Tibial nerve (tissue), 4 donors: ENCODE measurements at regions not wholly inside any gene's neighbourhood (a gene's known extent, or its start where the extent isn't known, plus 50 kb on each side); places are given as distances from the start of the nearest gene placed in this dataset.

ENCODE experiments used
- DNase-seq, 2 donors: peaks; one replicate each; pipeline ENCODE4 v3.0.0-alpha.2; 2019; ENCODE audit warnings: low spot score in 2 of 2
- H3K27ac ChIP-seq, 4 donors: fragments of 200-600 bp; sonication (generic) in 3 of 4; one replicate each; pipeline ENCODE4 v1.5.1; 2017 to 2019; ENCODE audit warnings: mild to moderate bottlenecking in 1 of 4
- H3K27me3 ChIP-seq, 2 donors: fragments of 200-600 bp; sonication (generic) in 1 of 2; one replicate each; pipeline versions ENCODE4 v1.5.1 to v1.6.0; 2017 to 2019
- H3K36me3 ChIP-seq, 3 donors: fragments of 200-600 bp; sonication (generic); one replicate each; pipeline ENCODE4 v1.5.1; 2018 to 2019
- H3K4me1 ChIP-seq, 4 donors: fragments of 200-600 bp; sonication (generic) in 3 of 4; one replicate each; pipeline ENCODE4 v1.5.1; 2017 to 2019
- H3K4me3 ChIP-seq, 4 donors: fragments of 200-600 bp; sonication (generic) in 3 of 4; one replicate each; pipeline ENCODE4 v1.5.1; 2017 to 2019; ENCODE audit warnings: mild to moderate bottlenecking in 1 of 4, moderate library complexity in 1 of 4
- H3K9me3 ChIP-seq, 4 donors: fragments of 200-600 bp; sonication (generic) in 3 of 4; one replicate each; pipeline ENCODE4 v1.5.1; 2017 to 2019
- EP300 ChIP-seq, 2 donors: sonication (generic); formaldehyde crosslinking; IDR thresholded peaks; one replicate each; pipeline ENCODE4 v1.6.1; 2017; ENCODE audit warnings: antibody characterized with exemption in 2 of 2, mild to moderate bottlenecking in 1 of 2
- POLR2A ChIP-seq, 2 donors: fragments of 450-650 bp; IDR thresholded peaks; one replicate each; pipeline ENCODE4 v1.6.1; 2017; ENCODE audit warnings: antibody characterized with exemption in 2 of 2, mild to moderate bottlenecking in 2 of 2, moderate library complexity in 2 of 2
- WGBS, 2 donors: methylation state at CpG; one replicate each; pipeline ENCODE4 v1.1.5; 2018; 5-methylcytosine and 5-hydroxymethylcytosine counted together
- TF ChIP-seq, protein P1 (sequence below), 5 experiments: fragments of 200-600 bp in 3 of 5; fragments of 450-650 bp in 2 of 5; sonication (generic) in 3 of 5; IDR thresholded peaks; one replicate each; pipeline ENCODE4 v1.5.1; 2016 to 2019; ENCODE audit warnings: antibody characterized with exemption in 5 of 5, mild to moderate bottlenecking in 3 of 5, moderate library complexity in 2 of 5

DNA sequence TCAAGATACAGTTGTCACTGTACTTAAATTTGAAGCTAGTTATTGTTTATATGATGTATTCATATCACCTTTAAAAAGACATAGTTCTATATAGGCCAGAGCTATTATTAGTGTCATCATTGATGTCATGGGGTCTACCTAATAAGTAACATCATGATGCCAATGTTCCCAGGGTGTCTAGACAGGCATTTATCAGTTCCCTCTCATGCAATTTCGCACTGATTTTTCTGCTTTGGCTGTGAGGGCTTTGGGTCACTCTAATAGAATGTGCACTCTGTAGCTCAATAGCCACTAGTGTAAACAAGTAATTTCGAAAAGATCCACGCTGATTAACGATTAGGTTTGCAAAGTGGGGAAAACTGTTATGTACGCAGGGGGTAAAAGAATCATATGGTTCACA lies 1651.3 kb downstream of the SLITRK5 start:
- TF ChIP-seq POLR2A (IDR thresholded peaks at IDR 0.05) = no peak
- TF ChIP-seq, protein P1, sequence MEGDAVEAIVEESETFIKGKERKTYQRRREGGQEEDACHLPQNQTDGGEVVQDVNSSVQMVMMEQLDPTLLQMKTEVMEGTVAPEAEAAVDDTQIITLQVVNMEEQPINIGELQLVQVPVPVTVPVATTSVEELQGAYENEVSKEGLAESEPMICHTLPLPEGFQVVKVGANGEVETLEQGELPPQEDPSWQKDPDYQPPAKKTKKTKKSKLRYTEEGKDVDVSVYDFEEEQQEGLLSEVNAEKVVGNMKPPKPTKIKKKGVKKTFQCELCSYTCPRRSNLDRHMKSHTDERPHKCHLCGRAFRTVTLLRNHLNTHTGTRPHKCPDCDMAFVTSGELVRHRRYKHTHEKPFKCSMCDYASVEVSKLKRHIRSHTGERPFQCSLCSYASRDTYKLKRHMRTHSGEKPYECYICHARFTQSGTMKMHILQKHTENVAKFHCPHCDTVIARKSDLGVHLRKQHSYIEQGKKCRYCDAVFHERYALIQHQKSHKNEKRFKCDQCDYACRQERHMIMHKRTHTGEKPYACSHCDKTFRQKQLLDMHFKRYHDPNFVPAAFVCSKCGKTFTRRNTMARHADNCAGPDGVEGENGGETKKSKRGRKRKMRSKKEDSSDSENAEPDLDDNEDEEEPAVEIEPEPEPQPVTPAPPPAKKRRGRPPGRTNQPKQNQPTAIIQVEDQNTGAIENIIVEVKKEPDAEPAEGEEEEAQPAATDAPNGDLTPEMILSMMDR (IDR thresholded peaks at IDR 0.05) = no peak
- TF ChIP-seq EP300 (IDR thresholded peaks at IDR 0.05) = no peak
- 65 to 67% methylated on average over 5 of the region's 5 CpGs for WGBS, 2 donors
- Histone ChIP-seq H3K4me1 (no peaks in the 10 kb centered on the region), H3K4me3 (no peak overlapping the region), H3K36me3 (no peaks in the 10 kb centered on the region), H3K9me3 (no peaks in the 10 kb centered on the region), H3K27ac (no peak overlapping the region), H3K27me3 (no peaks in the 10 kb centered on the region)
- DNase-seq = no peak

DNA sequence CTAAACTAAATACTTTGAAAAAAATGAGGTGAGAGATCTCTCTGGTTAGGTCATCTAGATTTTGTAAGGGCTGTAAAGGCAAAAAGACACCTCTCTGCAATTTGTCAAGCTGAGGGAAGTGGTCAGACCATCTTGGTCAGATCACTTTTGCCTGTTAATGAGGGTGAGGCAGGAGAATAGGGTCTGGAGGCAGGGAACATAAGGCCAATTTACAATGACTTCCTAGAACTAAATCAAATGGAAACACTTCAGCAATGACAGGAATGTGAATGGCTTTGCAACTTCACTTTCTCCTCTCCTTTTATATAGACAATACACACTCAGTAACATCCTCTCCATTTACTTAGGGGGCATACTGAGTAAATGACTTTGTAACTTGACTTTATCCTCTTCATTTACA lies 1653.4 kb downstream of the SLITRK5 start:
- Histone ChIP-seq H3K9me3 (no peaks in the 10 kb centered on the region), H3K27me3 (no peaks in the 10 kb centered on the region), H3K27ac (no peak overlapping the region), H3K4me1 (no peaks in the 10 kb centered on the region), H3K4me3 (no peak overlapping the region), H3K36me3 (no peaks in the 10 kb centered on the region)
- DNase-seq = no peak
- TF ChIP-seq EP300 (IDR thresholded peaks at IDR 0.05) (no peak), POLR2A (IDR thresholded peaks at IDR 0.05) (no peak)
- TF ChIP-seq, protein P1 (IDR thresholded peaks at IDR 0.05) = no peak

DNA sequence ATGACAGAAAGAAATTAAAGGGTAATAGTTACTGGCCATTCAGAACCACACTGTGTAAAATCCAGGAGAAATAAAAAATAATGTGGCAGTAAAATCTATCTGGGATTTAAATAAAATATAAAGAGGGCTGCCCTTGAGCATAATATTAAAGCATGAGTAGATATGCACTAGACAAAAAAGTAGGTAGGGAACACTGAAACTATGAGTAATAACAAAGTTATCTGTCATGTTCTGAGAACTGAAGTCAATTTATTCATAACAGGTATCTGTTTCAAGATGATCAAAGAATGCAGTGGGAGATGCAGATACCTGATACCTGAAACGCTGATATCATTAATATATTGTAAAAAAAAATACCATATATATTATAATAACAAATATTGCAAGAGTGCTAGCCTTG lies 1672.0 kb downstream of the SLITRK5 start:
- H3K27ac ChIP-seq = no peak overlapping the region
- WGBS, 2 donors = 89 to 91% methylated on average over 1 of the region's 1 CpG
- no peak for DNase-seq
- H3K4me1 ChIP-seq = no peaks in the 10 kb centered on the region
- H3K9me3 ChIP-seq = no peaks in the 10 kb centered on the region
- H3K27me3 ChIP-seq = no peaks in the 10 kb centered on the region
- H3K4me3 ChIP-seq = no peak overlapping the region
- no peaks in the 10 kb centered on the region for H3K36me3 ChIP-seq
- TF ChIP-seq POLR2A (IDR thresholded peaks at IDR 0.05) (no peak), EP300 (IDR thresholded peaks at IDR 0.05) (no peak)
- TF ChIP-seq, protein P1 (IDR thresholded peaks at IDR 0.05) = no peak

DNA sequence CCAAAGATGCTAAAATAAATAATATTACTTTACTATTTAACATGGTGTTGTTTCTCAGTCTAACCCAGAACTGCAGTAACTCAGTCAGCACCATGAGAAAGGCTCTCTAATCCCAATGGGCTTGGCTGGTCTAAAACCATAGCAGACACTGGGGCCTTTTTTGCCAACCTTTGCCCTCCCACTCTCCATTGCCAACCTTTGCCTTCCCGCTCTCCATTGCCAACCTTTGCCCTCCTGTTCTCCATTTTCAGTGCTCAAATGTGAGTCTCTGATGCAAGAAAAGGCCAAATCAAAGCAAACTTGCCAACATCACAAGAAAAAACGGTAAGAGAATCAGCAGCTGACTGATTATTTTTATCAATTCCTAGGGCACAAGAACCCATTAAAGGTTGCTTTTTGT lies 1681.2 kb downstream of the SLITRK5 start:
- Histone ChIP-seq H3K36me3 (no peaks in the 10 kb centered on the region), H3K27me3 (no peaks in the 10 kb centered on the region), H3K27ac (no peak overlapping the region), H3K9me3 (no peaks in the 10 kb centered on the region), H3K4me3 (no peak overlapping the region), H3K4me1 (no peaks in the 10 kb centered on the region)
- 85 to 90% methylated on average over 2 of the region's 2 CpGs for WGBS, 2 donors
- no peak for TF ChIP-seq EP300 (IDR thresholded peaks at IDR 0.05)
- TF ChIP-seq, protein P1 (IDR thresholded peaks at IDR 0.05) = no peak
- no peak for TF ChIP-seq POLR2A (IDR thresholded peaks at IDR 0.05)
- DNase-seq = no peak

DNA sequence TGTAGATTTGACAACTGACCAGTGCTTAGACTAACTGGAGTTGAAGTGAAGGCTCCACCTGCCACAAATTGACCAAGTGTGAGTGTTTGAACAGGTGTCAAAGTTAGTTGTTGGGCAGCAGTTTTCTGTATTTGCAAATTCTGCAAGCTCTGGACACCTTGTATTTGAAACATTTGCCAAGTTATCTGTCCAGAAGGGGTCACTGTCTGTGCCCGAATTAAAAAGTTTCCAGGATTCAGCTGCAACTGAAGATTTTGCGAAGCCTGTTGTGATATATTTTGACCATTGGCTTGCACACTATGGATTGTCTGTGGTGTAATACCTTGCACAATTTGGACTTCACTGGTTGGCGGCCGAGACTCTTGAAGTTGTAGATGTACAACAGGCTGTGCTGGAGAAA lies 1690.7 kb downstream of the SLITRK5 start:
- Histone ChIP-seq H3K36me3 (no peaks in the 10 kb centered on the region), H3K4me1 (no peaks in the 10 kb centered on the region), H3K9me3 (no peaks in the 10 kb centered on the region), H3K4me3 (no peak overlapping the region), H3K27ac (no peak overlapping the region), H3K27me3 (no peaks in the 10 kb centered on the region)
- DNase-seq = no peak
- TF ChIP-seq POLR2A (IDR thresholded peaks at IDR 0.05) (no peak), EP300 (IDR thresholded peaks at IDR 0.05) (no peak)
- TF ChIP-seq, protein P1 (IDR thresholded peaks at IDR 0.05) = no peak
- 91 to 97% methylated on average over 4 of the region's 4 CpGs for WGBS, 2 donors
